SH-SY5Y (cell line): ENCODE measurements at regions not wholly inside any gene's neighbourhood (a gene's known extent, or its start where the extent isn't known, plus 50 kb on each side); places are given as distances from the start of the nearest gene placed in this dataset.

Experiments used
- GATA2 ChIP-seq: IDR thresholded peaks from 2 replicates; pipeline ENCODE4 v1.6.1; 2011; ENCODE audit warnings: mild to moderate bottlenecking, low read depth, low read length
- GATA3 ChIP-seq: IDR thresholded peaks from 2 replicates; pipeline ENCODE4 v1.6.1; 2011; ENCODE audit warnings: low read depth, mild to moderate bottlenecking, low read length, moderate library complexity

GRCh38 chr1:224558904-224559303, 57.2 kb upstream of the CNIH3 start:
- TF ChIP-seq GATA2 (no peak), GATA3 (no peak)
